Heart left ventricle (tissue), 13 donors: ENCODE measurements at regions not wholly inside any gene's neighbourhood (a gene's known extent, or its start where the extent isn't known, plus 50 kb on each side); places are given as distances from the start of the nearest gene placed in this dataset.

ENCODE experiments used
- POLR2A ChIP-seq, 2 donors: fragments of 450-650 bp; IDR thresholded peaks; one replicate each; pipeline ENCODE4 v1.6.1; 2017; ENCODE audit warnings: antibody characterized with exemption in 2 of 2, mild to moderate bottlenecking in 2 of 2, moderate library complexity in 2 of 2
- TF ChIP-seq, protein P1 (sequence below), 12 donors: fragments of 200-600 bp; sonication (generic) in 4 of 12; IDR thresholded peaks; one replicate each; pipeline versions ENCODE4 v1.5.0 to v1.8.0; 2018 to 2022; ENCODE audit warnings: antibody characterized with exemption in 12 of 12, mild to moderate bottlenecking in 5 of 12
- donor health status: ischemic (EF 13 %, LVEDD 7.1; RV severe dilation, severe dysfunction).
- donor health status: DM: no; HTN: yes; CAD: no.
- donor health status: DM: no; HTN: no; CAD: no.
- donor health status: ischemic (EF 25% LVEDD 6.9; RV normal size, moderate dysfunction).
- donor health status: ischemic (EF 25% LVEDD 5.7; RV mildly dilated, moderate dysfunction).
- donor health status: ischemic (EF 35%, LVEDD 5.7; RV mildly dilated, moderate dysfunction).
- donor health status: nonischemic (EF 11% LVEDD 7.7; RV severe dilation, severe dysfunction).
- donor health status: DM: yes; HTN: yes; CAD: no.
- donor health status: PGD.
- donor health status: ischemic (EF 29% LVEDD 5.4; RV normal size, mild dysfunction).
- donor health status: nonischemic (EF 23%, LVEDD 6.1; RV moderate dilation, normal function).

GRCh38 chr5:174396541-174396940 is 327.8 kb upstream of the MSX2 start:
- TF ChIP-seq, protein P1, sequence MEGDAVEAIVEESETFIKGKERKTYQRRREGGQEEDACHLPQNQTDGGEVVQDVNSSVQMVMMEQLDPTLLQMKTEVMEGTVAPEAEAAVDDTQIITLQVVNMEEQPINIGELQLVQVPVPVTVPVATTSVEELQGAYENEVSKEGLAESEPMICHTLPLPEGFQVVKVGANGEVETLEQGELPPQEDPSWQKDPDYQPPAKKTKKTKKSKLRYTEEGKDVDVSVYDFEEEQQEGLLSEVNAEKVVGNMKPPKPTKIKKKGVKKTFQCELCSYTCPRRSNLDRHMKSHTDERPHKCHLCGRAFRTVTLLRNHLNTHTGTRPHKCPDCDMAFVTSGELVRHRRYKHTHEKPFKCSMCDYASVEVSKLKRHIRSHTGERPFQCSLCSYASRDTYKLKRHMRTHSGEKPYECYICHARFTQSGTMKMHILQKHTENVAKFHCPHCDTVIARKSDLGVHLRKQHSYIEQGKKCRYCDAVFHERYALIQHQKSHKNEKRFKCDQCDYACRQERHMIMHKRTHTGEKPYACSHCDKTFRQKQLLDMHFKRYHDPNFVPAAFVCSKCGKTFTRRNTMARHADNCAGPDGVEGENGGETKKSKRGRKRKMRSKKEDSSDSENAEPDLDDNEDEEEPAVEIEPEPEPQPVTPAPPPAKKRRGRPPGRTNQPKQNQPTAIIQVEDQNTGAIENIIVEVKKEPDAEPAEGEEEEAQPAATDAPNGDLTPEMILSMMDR (IDR thresholded peaks at IDR 0.05) = no peak
- no peak for TF ChIP-seq POLR2A (IDR thresholded peaks at IDR 0.05)
